Peyer's patch (tissue), 4 donors: ENCODE measurements at regions not wholly inside any gene's neighbourhood (a gene's known extent, or its start where the extent isn't known, plus 50 kb on each side); places are given as distances from the start of the nearest gene placed in this dataset.

ENCODE experiments used
- DNase-seq, 3 donors: peaks; one replicate each; pipeline ENCODE4 v3.0.0-alpha.2; 2017 to 2019
- H3K27ac ChIP-seq, 4 donors: fragments of 200-600 bp; sonication (generic); one replicate each; pipeline ENCODE4 v1.5.1; 2016 to 2019
- H3K27me3 ChIP-seq, 2 donors: fragments of 200-600 bp; sonication (generic); one replicate each; pipeline ENCODE4 v1.5.1; 2019
- H3K36me3 ChIP-seq, 3 donors: fragments of 200-600 bp; sonication (generic); one replicate each; pipeline ENCODE4 v1.5.1; 2016 to 2019
- H3K4me1 ChIP-seq, 4 donors: fragments of 200-600 bp; sonication (generic); one replicate each; pipeline ENCODE4 v1.5.1; 2016 to 2019
- H3K4me3 ChIP-seq, 4 donors: fragments of 200-600 bp; sonication (generic); 1 replicate in 3 of 4; 2 replicates in 1 of 4; pipeline ENCODE4 v1.5.1; 2016 to 2019; ENCODE audit warnings: mild to moderate bottlenecking in 1 of 4
- H3K9me3 ChIP-seq, 4 donors: fragments of 200-600 bp; sonication (generic); one replicate each; pipeline ENCODE4 v1.5.1; 2016 to 2019; ENCODE audit warnings: mild to moderate bottlenecking in 1 of 4
- POLR2A ChIP-seq, 2 donors: fragments of 450-650 bp; IDR thresholded peaks; one replicate each; pipeline ENCODE4 v1.5.1; 2017; ENCODE audit warnings: antibody characterized with exemption in 2 of 2, mild to moderate bottlenecking in 2 of 2, moderate library complexity in 2 of 2
- TF ChIP-seq, protein P1 (sequence below), 6 experiments: fragments of 450-650 bp in 4 of 6; fragments of 200-600 bp in 2 of 6; sonication (generic) in 1 of 6; IDR thresholded peaks; one replicate each; pipeline ENCODE4 v1.5.1; 2017 to 2019; ENCODE audit warnings: antibody characterized with exemption in 6 of 6, mild to moderate bottlenecking in 3 of 6, moderate library complexity in 1 of 6

DNA sequence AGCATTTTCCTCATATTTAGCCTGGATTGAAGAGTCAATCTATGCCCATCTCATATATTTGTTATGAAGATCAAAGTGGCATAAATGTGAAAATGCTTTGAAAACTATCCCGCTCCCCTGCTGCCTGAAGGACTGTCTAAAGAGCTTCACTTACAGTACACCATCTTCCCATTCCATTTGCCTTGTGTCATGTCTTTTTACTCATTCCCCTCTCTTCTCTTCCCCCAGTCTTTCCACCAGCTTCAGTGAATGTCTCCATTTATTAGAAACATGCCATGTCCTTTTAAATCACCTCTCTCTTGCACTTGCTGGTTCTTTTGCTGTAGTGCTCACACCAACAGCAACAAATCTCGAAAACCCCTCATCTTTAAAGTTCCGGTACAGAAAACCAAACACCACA is 192.7 kb upstream of the SGCD start:
- no peak overlapping the region for H3K27ac ChIP-seq
- no peaks in the 10 kb centered on the region for H3K27me3 ChIP-seq
- no peaks in the 10 kb centered on the region for H3K4me1 ChIP-seq
- H3K9me3 ChIP-seq = no peaks in the 10 kb centered on the region
- TF ChIP-seq, protein P1, sequence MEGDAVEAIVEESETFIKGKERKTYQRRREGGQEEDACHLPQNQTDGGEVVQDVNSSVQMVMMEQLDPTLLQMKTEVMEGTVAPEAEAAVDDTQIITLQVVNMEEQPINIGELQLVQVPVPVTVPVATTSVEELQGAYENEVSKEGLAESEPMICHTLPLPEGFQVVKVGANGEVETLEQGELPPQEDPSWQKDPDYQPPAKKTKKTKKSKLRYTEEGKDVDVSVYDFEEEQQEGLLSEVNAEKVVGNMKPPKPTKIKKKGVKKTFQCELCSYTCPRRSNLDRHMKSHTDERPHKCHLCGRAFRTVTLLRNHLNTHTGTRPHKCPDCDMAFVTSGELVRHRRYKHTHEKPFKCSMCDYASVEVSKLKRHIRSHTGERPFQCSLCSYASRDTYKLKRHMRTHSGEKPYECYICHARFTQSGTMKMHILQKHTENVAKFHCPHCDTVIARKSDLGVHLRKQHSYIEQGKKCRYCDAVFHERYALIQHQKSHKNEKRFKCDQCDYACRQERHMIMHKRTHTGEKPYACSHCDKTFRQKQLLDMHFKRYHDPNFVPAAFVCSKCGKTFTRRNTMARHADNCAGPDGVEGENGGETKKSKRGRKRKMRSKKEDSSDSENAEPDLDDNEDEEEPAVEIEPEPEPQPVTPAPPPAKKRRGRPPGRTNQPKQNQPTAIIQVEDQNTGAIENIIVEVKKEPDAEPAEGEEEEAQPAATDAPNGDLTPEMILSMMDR (IDR thresholded peaks at IDR 0.05) = no peak
- TF ChIP-seq POLR2A (IDR thresholded peaks at IDR 0.05) = no peak
- H3K36me3 ChIP-seq = no peaks in the 10 kb centered on the region
- no peak for DNase-seq
- no peak overlapping the region for H3K4me3 ChIP-seq

DNA sequence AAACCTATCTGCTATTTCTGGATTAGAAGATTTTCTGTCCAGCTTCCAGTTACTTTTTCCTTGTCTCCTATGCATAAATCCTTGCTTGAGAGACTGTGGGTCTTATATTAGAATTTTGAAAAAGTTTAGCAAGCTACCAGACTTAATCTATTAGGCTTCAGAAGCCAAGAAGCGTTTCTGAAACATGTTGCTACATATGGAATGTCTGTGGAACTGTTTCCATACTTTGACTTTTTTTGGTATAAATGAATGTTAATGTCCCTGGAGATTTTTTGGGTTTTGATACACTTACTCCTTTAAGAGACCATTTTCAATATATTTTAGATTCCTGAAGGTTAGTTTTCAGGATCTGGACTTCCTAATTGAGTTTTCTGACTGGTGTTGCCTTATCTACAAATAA is 191.4 kb upstream of the SGCD start:
- DNase-seq = no peak
- H3K27ac ChIP-seq = no peak overlapping the region
- H3K4me1 ChIP-seq = no peaks in the 10 kb centered on the region
- no peaks in the 10 kb centered on the region for H3K27me3 ChIP-seq
- no peak overlapping the region for H3K4me3 ChIP-seq
- H3K36me3 ChIP-seq = no peaks in the 10 kb centered on the region
- no peaks in the 10 kb centered on the region for H3K9me3 ChIP-seq
- TF ChIP-seq, protein P1 (IDR thresholded peaks at IDR 0.05) = no peak
- TF ChIP-seq POLR2A (IDR thresholded peaks at IDR 0.05) = no peak

DNA sequence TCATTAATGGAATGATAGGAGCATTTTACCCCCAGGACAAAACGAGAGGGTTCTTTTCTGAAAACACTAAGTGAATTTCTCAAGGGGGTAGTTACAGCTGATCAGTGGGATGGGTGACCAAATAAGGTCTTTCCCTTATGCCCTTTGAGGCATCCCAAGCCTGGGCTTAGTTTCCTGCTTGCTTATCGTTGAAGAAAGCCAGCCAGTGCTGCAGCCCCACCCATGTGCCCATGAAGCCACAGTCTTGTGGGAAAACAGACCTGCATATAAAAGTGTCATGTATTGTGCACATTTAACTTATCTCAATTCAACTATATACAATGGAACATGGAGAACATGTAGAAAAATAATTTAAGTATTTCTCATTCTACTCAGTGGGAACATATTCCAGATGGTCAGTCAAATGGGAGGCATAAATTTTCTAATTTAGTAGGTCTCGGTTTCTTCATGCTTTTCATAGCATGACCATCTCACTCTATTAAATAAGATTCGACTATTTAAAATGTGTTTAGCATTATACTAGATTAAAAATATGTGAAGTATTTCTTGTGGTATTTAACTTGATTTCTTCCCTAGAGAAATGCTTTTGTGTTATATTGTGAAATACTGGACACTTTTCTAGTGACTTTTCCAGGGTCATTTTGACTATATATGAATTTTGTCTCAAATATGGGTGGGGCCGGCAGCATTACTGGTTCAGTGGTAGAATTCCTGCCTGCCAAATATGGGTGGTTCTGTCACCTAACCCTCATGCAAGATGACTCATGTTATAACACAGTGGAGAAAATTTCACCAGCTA is 189.7 kb upstream of the SGCD start:
- no peak for DNase-seq
- Histone ChIP-seq H3K27ac (no peak overlapping the region), H3K4me1 (no peaks in the 10 kb centered on the region), H3K4me3 (no peak overlapping the region), H3K36me3 (no peaks in the 10 kb centered on the region), H3K9me3 (no peaks in the 10 kb centered on the region), H3K27me3 (no peaks in the 10 kb centered on the region)
- TF ChIP-seq, protein P1 (IDR thresholded peaks at IDR 0.05) = no peak
- no peak for TF ChIP-seq POLR2A (IDR thresholded peaks at IDR 0.05)

DNA sequence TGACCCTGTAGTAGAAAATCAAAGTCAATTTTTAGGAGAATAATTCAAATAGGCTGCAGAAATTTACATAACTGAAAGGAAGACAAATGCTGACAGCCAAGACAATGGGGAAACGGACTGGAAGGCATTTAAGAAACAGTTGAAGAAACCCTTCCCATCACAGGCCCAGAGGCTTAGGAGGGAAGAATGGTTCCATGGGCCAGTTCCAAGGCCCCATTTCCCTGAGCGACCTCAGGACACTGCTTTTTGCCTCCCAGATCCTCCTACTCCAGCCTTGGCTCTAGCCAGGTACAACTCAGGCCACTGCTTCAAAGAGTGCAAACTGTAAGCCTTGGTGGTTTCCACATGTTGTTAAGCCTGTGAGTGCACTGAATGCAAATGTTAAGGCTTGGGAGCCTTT is 184.1 kb upstream of the SGCD start:
- H3K9me3 ChIP-seq = no peaks in the 10 kb centered on the region
- H3K27ac ChIP-seq = no peak overlapping the region
- no peak for DNase-seq
- no peak overlapping the region for H3K4me3 ChIP-seq
- TF ChIP-seq, protein P1 (IDR thresholded peaks at IDR 0.05) = no peak
- no peak for TF ChIP-seq POLR2A (IDR thresholded peaks at IDR 0.05)
- H3K36me3 ChIP-seq = no peaks in the 10 kb centered on the region
- H3K4me1 ChIP-seq = no peaks in the 10 kb centered on the region
- no peaks in the 10 kb centered on the region for H3K27me3 ChIP-seq

GRCh38 chr5:156147261-156147943 is 179.6 kb upstream of the SGCD start:
- no peaks in the 10 kb centered on the region for H3K4me1 ChIP-seq
- TF ChIP-seq, protein P1 (IDR thresholded peaks at IDR 0.05) = no peak
- no peak for TF ChIP-seq POLR2A (IDR thresholded peaks at IDR 0.05)
- no peak overlapping the region for H3K4me3 ChIP-seq
- H3K27ac ChIP-seq = no peak overlapping the region
- DNase-seq = no peak
- H3K36me3 ChIP-seq = no peaks in the 10 kb centered on the region
- H3K9me3 ChIP-seq = no peaks in the 10 kb centered on the region
- H3K27me3 ChIP-seq = no peaks in the 10 kb centered on the region
